GM12878 (cell line): ENCODE measurements at regions not wholly inside any gene's neighbourhood (a gene's known extent, or its start where the extent isn't known, plus 50 kb on each side); places are given as distances from the start of the nearest gene placed in this dataset.

Experiments
- ATAC-seq: fragments of 200-7000 bp; cut with Tn5 transposase; 3 replicates; pipeline ENCODE4 v1.9.1; 2020; ENCODE audit warnings: mild to moderate bottlenecking, moderate library complexity
- BruUV-seq: library from RNA; stranded (reverse); fragments of 400-500 nt; replicated peaks from 2 replicates; lab custom pipeline; 2021; lab: Mats Ljungman, UMichigan
- CTCF ChIA-PET: fragments of 300-600 bp; sonication (Branson Sonifier 250); formaldehyde crosslinking; extraction: SDS; loops from one replicate; lab custom pipeline; 2021; ENCODE audit warnings: inconsistent platforms; lab: Yijun Ruan, JAX
- POLR2A ChIA-PET: fragments of 350-600 bp; formaldehyde crosslinking; extraction: SDS; loops from one replicate; lab custom pipeline; 2021; ENCODE audit warnings: inconsistent platforms; lab: Charles Lee
- RAD21 ChIA-PET: fragments of 300-600 bp; sonication (Branson Sonifier 250); formaldehyde crosslinking; loops from one replicate; lab custom pipeline; 2023; ENCODE audit warnings: antibody characterized with exemption; ENCODE audit not compliant: unreplicated experiment; lab: Charles Lee
- SMC1A ChIA-PET: fragments of 300-600 bp; sonication (Branson Sonifier 250); formaldehyde crosslinking; loops from one replicate; lab custom pipeline; 2023; ENCODE audit not compliant: unreplicated experiment, uncharacterized antibody; lab: Charles Lee
- DNase-seq: peaks from one replicate; pipeline ENCODE4 v3.0.0-alpha.2; 2011; ENCODE audit warnings: low read depth, low spot score
- FAIRE-seq: peaks from 3 replicates; lab custom pipeline; 2011; peaks lifted over from hg19 to GRCh38; lab: Jason Lieb, UNC
- H2AFZ ChIP-seq: 2 replicates; pipeline ENCODE4 v1.6.0; 2011; ENCODE audit warnings: low read depth, low read length, control low read depth; ENCODE audit not compliant: control insufficient read depth
- H3K27ac ChIP-seq: 2 replicates; pipeline ENCODE4 v1.5.1; 2011; ENCODE audit warnings: control low read depth; ENCODE audit not compliant: control insufficient read depth, insufficient read depth
- H3K27me3 ChIP-seq, 2 experiments: replicated peaks in 1 of 2; 2 replicates each; pipeline versions ENCODE4 v1.6.0 to v1.6.1; 2011; ENCODE audit warnings: low read length in 1 of 2; ENCODE audit not compliant: control insufficient read depth in 2 of 2, insufficient read depth in 2 of 2
- H3K36me3 ChIP-seq, 2 experiments: 2 replicates each; pipeline ENCODE4 v1.5.1; 2011; ENCODE audit warnings: low read length in 1 of 2; ENCODE audit not compliant: control insufficient read depth in 2 of 2, insufficient read depth in 2 of 2
- H3K4me1 ChIP-seq: 2 replicates; pipeline ENCODE4 v1.6.1; 2011; ENCODE audit warnings: mild to moderate bottlenecking, low read length, moderate library complexity, mixed read lengths; ENCODE audit not compliant: control insufficient read depth, insufficient read depth
- H3K4me2 ChIP-seq: 2 replicates; pipeline ENCODE4 v1.6.0; 2011; ENCODE audit warnings: control low read depth; ENCODE audit not compliant: control insufficient read depth, insufficient read depth
- H3K4me3 ChIP-seq: fragments of 200-600 bp; sonication (generic); 2 replicates; pipeline ENCODE4 v1.5.1; 2016
- H3K79me2 ChIP-seq: 2 replicates; pipeline ENCODE4 v1.6.0; 2011; ENCODE audit warnings: low read length; ENCODE audit not compliant: control insufficient read depth, insufficient read depth
- H3K9ac ChIP-seq: 2 replicates; pipeline ENCODE4 v1.8.0; 2011; ENCODE audit warnings: low read length, control low read depth, mixed read lengths; ENCODE audit not compliant: control insufficient read depth, insufficient read depth
- H3K9me3 ChIP-seq: replicated peaks from 3 replicates; pipeline ENCODE4 v1.5.1; 2011; ENCODE audit warnings: mild to moderate bottlenecking, low read length; ENCODE audit not compliant: control insufficient read depth, insufficient read depth
- H4K20me1 ChIP-seq: 2 replicates; pipeline ENCODE4 v1.6.0; 2011; ENCODE audit not compliant: control insufficient read depth, insufficient read depth
- CREM ChIP-seq: IDR thresholded peaks from 2 replicates; pipeline ENCODE4 v1.6.1; 2014; ENCODE audit warnings: antibody characterized with exemption, low read depth
- EED ChIP-seq: sonication (generic); IDR thresholded peaks from 2 replicates; pipeline ENCODE4 v1.6.1; 2016; ENCODE audit warnings: antibody characterized with exemption, low read depth
- EZH2 ChIP-seq: IDR thresholded peaks from 2 replicates; pipeline ENCODE4 v1.6.1; 2012; ENCODE audit warnings: low read depth, mild to moderate bottlenecking, control low read depth, inconsistent platforms, low read length, borderline replicate concordance; ENCODE audit not compliant: control insufficient read depth
- IKZF1 ChIP-seq: fragments of 450-650 bp; conservative IDR thresholded peaks from 2 replicates; pipeline ENCODE4 v1.6.1; 2017; ENCODE audit warnings: antibody characterized with exemption, mild to moderate bottlenecking
- IRF4 ChIP-seq: IDR thresholded peaks from 2 replicates; pipeline ENCODE4 v1.6.1; 2011; ENCODE audit warnings: low read depth, low read length
- JUNB ChIP-seq: IDR thresholded peaks from 2 replicates; pipeline ENCODE4 v1.6.1; 2016; ENCODE audit warnings: antibody characterized with exemption, mild to moderate bottlenecking
- NR2C1 ChIP-seq: fragments of 450-650 bp; IDR thresholded peaks from 2 replicates; pipeline ENCODE4 v1.6.1; 2017; ENCODE audit warnings: antibody characterized with exemption, mild to moderate bottlenecking, moderate library complexity
- RAD51 ChIP-seq: fragments of 450-650 bp; IDR thresholded peaks from 2 replicates; pipeline ENCODE4 v1.6.1; 2016; ENCODE audit warnings: moderate library complexity, mild to moderate bottlenecking, inconsistent platforms
- RCOR1 ChIP-seq: conservative IDR thresholded peaks from 2 replicates; pipeline ENCODE4 v1.6.1; 2012; ENCODE audit warnings: low read depth, low read length, improper control_type of control experiment
- SMARCA5 ChIP-seq: fragments of 450-650 bp; IDR thresholded peaks from 2 replicates; pipeline ENCODE4 v1.6.1; 2017; ENCODE audit warnings: mild to moderate bottlenecking
- SREBF2 ChIP-seq: IDR thresholded peaks from 2 replicates; pipeline ENCODE4 v1.6.1; 2012; ENCODE audit warnings: mild to moderate bottlenecking, low read length
- STAT1 ChIP-seq: fragments of 450-650 bp; conservative IDR thresholded peaks from 2 replicates; pipeline ENCODE4 v1.6.1; 2014; ENCODE audit warnings: antibody characterized with exemption, mild to moderate bottlenecking
- TBL1XR1 ChIP-seq: IDR thresholded peaks from 2 replicates; pipeline ENCODE4 v1.6.1; 2012; ENCODE audit warnings: low read depth, low read length, improper control_type of control experiment
- TCF12 ChIP-seq: IDR thresholded peaks from 2 replicates; pipeline ENCODE4 v1.6.1; 2011; ENCODE audit warnings: low read depth, mild to moderate bottlenecking, low read length
- ZNF217 ChIP-seq: fragments of 450-650 bp; IDR thresholded peaks from 2 replicates; pipeline ENCODE4 v1.6.1; 2017; ENCODE audit warnings: antibody characterized with exemption, mild to moderate bottlenecking
- ZNF592 ChIP-seq: fragments of 450-650 bp; IDR thresholded peaks from 2 replicates; pipeline ENCODE4 v1.6.1; 2017; ENCODE audit warnings: mild to moderate bottlenecking, moderate library complexity
- ZSCAN29 ChIP-seq: fragments of 450-650 bp; IDR thresholded peaks from 2 replicates; pipeline ENCODE4 v1.6.1; 2017; ENCODE audit warnings: mild to moderate bottlenecking, moderate library complexity
- in situ Hi-C: fragments of 300-500 bp; cut with MboI; formaldehyde crosslinking; loops from 9 replicates; pipeline ENCODE4 v1.14.3; 2018; ENCODE audit warnings: mixed read lengths
- intact Hi-C: fragments of 100-400 bp; cut with micrococcal nuclease; formaldehyde crosslinking; loops from one replicate; pipeline ENCODE4 v1.14.2; 2022; ENCODE audit not compliant: unreplicated experiment
- TF ChIP-seq, protein P1 (sequence below): fragments of 450-650 bp; IDR thresholded peaks from 2 replicates; pipeline ENCODE4 v1.6.1; 2018; ENCODE audit warnings: borderline replicate concordance, mild to moderate bottlenecking; ENCODE audit not compliant: partially characterized antibody
- TF ChIP-seq, protein P2 (sequence below): fragments of 450-650 bp; formaldehyde crosslinking; IDR thresholded peaks from 2 replicates; pipeline ENCODE4 v1.4.0; 2022; ENCODE audit warnings: mild to moderate bottlenecking, moderate library complexity

- BruUV-seq, result no TSS peak
- RAD21 ChIA-PET, result no interaction called here
Observed at GRCh38 chr3:124116906-124117305, 125.0 kb upstream of the ROPN1 start.

More at GRCh38 chr3:124116906-124117305, 125.0 kb upstream of the ROPN1 start:
- H3K36me3 ChIP-seq, result no peaks in the 10 kb centered on the region
- intact Hi-C loops, result no loop called here
- TF ChIP-seq, protein P1, sequence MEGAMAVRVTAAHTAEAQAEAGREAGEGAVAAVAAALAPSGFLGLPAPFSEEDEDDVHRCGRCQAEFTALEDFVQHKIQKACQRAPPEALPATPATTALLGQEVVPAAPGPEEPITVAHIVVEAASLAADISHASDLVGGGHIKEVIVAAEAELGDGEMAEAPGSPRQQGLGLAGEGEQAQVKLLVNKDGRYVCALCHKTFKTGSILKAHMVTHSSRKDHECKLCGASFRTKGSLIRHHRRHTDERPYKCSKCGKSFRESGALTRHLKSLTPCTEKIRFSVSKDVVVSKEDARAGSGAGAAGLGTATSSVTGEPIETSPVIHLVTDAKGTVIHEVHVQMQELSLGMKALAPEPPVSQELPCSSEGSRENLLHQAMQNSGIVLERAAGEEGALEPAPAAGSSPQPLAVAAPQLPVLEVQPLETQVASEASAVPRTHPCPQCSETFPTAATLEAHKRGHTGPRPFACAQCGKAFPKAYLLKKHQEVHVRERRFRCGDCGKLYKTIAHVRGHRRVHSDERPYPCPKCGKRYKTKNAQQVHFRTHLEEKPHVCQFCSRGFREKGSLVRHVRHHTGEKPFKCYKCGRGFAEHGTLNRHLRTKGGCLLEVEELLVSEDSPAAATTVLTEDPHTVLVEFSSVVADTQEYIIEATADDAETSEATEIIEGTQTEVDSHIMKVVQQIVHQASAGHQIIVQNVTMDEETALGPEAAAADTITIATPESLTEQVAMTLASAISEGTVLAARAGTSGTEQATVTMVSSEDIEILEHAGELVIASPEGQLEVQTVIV, result no peak
- no peak for TF ChIP-seq EZH2
- no peak for TF ChIP-seq EED
- TF ChIP-seq ZSCAN29, result no peak
- no peak for TF ChIP-seq TBL1XR1
- no peak for TF ChIP-seq NR2C1
- TF ChIP-seq STAT1, result no peak
- no peak for TF ChIP-seq RCOR1
- TF ChIP-seq, protein P2, sequence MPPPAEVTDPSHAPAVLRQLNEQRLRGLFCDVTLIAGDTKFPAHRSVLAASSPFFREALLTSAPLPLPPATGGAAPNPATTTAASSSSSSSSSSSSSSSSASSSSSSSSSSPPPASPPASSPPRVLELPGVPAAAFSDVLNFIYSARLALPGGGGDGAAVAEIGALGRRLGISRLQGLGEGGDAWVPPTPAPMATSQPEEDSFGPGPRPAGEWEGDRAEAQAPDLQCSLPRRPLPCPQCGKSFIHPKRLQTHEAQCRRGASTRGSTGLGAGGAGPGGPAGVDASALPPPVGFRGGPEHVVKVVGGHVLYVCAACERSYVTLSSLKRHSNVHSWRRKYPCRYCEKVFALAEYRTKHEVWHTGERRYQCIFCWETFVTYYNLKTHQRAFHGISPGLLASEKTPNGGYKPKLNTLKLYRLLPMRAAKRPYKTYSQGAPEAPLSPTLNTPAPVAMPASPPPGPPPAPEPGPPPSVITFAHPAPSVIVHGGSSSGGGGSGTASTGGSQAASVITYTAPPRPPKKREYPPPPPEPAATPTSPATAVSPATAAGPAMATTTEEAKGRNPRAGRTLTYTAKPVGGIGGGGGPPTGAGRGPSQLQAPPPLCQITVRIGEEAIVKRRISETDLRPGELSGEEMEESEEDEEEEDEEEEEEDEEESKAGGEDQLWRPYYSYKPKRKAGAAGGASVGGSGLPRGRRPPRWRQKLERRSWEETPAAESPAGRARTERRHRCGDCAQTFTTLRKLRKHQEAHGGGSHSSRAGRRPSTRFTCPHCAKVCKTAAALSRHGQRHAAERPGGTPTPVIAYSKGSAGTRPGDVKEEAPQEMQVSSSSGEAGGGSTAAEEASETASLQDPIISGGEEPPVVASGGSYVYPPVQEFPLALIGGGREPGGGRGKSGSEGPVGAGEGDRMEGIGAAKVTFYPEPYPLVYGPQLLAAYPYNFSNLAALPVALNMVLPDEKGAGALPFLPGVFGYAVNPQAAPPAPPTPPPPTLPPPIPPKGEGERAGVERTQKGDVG (CRISPR knock-in tag), result no peak
- TF ChIP-seq CREM, result no peak
- no peak for TF ChIP-seq ZNF592
- no peak for TF ChIP-seq JUNB
- TF ChIP-seq IRF4, result no peak
- no peak for TF ChIP-seq SMARCA5
- TF ChIP-seq SREBF2, result no peak
- no peak for TF ChIP-seq IKZF1
- no peak for TF ChIP-seq ZNF217
- no peak for TF ChIP-seq RAD51
- TF ChIP-seq TCF12, result no peak
- no peak overlapping the region for H3K4me2 ChIP-seq
- DNase-seq (no peak), FAIRE-seq (no peak), ATAC-seq (no peak)
- H3K27ac ChIP-seq, result no peak overlapping the region
- no peaks in the 10 kb centered on the region for H3K4me1 ChIP-seq
- in situ Hi-C loops, result no loop called here
- no peak overlapping the region for H3K9ac ChIP-seq
- no peaks in the 10 kb centered on the region for H4K20me1 ChIP-seq
- POLR2A ChIA-PET, result no interaction called here
- CTCF ChIA-PET, result interaction anchor here (1.8 kb wide), 1 partner anchor 32 kb away, joined by 4 read pairs; no protein-coding TSS in a partner anchor
- H2AFZ ChIP-seq, result no peak overlapping the region
- no peak overlapping the region for H3K4me3 ChIP-seq
- H3K9me3 ChIP-seq, result no peaks in the 10 kb centered on the region
- SMC1A ChIA-PET, result interaction anchor here (0.8 kb wide), 1 partner anchor 11 kb away, joined by 3 read pairs; no protein-coding TSS in a partner anchor
- H3K27me3 ChIP-seq, result peaks cover 2 to 4% of the 10 kb centered on the region in 2 experiments; a peak in 2 of 4 replicates
- H3K79me2 ChIP-seq, result no peaks in the 10 kb centered on the region
